GM18909 (cell line): ENCODE measurements at regions not wholly inside any gene's neighbourhood (a gene's known extent, or its start where the extent isn't known, plus 50 kb on each side); places are given as distances from the start of the nearest gene placed in this dataset.
"Not testable (repeated sequence)": the region's sequence is repeated elsewhere in the genome, so short reads cannot be mapped to it uniquely, and the experiment has no call there.

Source experiments
- ATAC-seq: cut with Tn5 transposase; IDR thresholded peaks from one replicate; pipeline ENCODE4 v1.9.1; 2021; ENCODE audit warnings: mild to moderate bottlenecking; ENCODE audit not compliant: unreplicated experiment, poor library complexity

DNA sequence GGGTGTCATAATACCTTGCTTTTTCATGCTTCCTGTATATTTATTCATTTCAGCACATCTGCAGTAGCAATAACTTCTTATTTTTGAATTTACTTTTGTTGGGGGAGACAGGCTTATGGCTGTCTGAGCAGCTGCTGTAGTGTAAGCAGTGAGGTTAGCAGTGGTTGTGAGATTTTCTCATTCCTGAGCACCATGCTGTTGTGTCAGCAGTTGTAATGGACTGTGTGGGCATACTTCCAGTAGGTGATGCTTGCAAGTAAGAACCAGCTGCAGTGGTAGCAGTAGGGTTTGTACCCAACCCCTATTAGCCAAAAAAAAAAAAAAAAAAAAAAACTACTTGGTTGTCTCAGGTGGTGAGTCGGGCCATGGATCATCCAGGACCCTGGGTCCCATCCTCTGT lies 311.6 kb downstream of the NUF2 start:
- no peak for ATAC-seq

DNA sequence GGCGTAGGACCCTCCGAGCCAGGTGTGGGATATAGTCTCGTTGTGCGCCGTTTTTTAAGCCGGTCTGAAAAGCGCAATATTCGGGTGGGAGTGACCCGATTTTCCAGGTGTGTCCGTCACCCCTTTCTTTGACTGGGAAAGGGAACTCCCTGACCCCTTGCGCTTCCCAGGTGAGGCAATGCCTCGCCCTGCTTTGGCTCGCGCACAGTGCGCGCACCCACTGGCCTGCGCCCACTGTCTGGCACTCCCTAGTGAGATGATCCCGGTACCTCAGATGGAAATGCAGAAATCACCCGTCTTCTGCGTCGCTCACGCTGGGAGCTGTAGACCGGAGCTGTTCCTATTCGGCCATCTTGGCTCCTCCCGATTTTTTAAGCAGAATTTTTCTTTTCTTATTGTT lies 323.9 kb downstream of the NUF2 start:
- not testable (repeated sequence) for ATAC-seq

DNA sequence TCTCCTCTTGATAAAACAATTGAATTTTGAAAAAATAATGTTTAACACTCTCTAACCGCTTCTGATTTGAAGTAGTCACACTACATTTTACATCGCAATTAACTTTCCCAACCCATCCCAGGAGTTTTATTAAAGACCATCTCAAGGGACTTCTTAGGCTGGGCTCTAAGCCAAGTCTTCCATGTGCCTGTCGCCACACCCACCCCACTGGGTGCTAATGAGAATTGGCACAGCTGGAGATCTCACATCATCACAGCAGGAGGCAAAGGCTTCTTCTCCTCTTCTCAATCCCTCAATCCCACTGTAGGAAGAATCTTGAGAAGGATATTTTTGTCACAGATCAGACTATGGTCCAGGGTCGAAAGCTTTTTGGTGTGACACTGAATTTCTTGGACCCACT lies 328.9 kb downstream of the NUF2 start:
- no peak for ATAC-seq

DNA sequence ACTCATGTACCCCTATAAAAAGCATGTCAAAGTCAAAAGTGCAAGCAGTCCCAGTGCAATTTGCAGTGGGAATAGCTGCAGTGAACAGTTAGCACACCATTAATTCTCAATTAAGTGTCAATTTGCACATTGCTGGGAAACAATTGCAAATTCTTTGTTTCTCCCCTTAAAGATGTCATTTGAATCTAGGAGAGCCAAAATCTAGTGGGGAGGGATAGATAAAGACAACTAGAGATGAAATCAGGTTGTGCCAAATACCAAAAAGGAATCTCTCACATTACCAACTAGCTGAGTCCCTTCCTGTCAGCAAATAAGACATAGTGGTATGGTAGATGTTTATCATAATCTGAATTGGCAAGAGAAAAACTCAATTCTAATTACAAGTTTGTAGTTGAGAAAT lies 330.7 kb downstream of the NUF2 start:
- no peak for ATAC-seq

DNA sequence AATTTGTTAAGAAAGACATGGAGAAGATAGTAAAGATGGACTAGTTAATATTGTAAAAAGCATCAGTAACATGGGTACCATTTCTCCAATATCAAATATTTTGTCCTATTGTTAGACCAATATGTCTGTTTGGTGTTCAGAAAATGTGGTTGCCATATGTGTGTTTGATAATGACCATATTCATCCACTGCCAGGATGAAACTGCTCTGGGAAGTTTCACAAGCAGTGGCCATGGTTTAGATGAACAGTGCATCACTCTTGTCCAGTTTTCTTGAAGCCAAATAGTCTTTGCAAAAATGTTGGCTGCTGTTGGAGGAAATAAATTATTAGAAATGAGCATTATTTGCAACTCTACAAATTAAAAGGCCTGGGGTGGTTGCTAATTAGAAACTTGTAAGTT lies 333.8 kb downstream of the NUF2 start:
- ATAC-seq = no peak

DNA sequence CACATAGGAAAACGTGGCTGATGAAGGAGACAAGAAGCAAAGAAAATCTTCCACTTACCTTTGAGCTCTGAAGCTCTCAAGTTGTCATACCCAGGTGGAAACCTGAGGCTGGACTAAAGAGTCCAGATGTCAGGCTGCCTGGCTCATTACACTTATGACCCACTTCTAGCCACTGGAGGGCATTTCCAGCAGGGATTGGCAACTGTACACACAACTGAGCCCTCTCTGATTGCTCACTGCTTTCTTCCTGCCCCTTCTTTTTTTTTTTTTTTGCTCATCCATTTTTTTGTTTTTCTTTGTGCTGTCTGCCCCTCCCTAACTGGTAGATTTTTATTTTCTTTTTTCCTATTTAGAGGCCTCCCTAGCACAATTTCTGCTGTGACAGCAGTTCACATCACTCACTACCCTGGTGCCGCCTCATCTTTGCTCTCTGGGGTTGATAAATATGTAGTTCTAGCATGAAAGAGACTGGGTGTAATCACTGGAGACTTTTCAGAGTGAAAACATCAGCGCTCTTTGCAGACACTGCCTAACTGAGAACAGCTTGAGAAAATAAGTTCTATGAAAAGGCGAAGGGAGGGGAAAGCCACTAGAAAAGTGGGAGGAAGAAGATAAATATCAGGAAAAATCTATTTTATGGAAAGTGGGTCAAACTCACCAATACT lies 334.5 kb downstream of the NUF2 start:
- ATAC-seq = no peak

DNA sequence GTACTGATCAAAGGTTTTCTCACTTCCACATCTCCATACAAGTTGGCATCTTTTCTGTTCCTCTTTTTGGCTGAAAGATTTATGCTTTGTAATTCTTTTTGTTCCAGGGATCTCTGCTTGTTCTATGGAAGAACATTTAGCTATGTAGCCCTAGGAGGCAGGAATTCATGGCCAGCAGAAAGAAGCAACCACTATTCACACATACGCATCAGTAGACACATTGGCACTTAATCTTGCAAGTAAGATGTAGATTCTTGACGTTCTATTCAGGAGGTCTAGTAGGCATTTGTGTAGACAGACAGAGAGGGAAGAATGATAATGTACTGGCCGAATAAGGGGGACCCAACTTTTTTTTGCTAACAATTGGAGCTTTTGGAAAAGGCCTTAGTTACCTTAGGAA lies 336.0 kb downstream of the NUF2 start:
- ATAC-seq = no peak

DNA sequence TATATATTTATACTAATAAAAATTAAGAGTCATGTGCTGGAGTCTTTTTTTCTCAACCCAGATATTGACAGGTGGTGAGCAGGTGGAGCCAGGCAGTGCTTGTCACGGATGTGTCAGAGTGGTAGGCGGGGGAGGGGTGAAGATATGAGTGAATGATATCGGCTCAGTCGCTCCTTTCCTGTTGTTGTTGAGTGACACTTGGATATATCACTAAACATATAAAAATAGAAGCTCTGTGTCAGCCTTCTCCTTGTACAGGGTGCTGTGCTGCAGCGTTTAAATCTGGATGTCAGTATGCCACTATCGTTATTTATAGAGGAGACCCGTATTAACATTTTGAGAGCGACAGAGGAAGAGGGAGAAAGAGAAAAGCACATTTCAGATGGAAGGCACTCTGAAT lies 339.6 kb downstream of the NUF2 start:
- ATAC-seq = no peak

DNA sequence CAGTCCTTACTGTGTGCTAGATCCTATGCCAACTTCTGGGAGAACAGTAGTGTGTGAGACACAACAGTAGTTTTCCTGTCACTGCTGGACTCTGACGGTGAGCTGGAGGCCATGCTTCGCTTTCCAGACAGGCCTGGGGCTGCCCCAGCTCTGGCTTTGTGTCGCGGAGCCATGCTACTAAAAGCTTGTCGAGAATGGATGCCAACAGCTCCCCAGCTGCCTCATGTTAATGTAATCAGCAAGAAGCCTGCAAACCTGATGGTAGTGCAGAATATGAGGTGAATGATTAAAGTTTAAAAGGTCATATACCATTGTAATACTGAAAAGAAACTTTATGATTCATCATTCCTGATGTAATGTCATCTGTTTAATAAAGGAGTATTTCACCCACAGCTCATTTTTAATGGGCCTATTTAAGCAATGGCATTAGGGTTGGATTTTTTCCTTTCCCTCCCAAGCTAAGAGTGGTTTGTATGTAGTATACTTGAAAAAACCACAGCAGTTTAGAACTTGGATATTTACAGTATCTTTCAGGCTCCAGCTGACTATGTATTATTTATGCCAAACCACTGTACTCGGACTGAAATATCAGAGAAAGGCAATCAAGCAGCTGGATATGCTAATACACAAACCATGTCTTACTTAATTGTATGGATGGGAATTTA lies 343.0 kb downstream of the NUF2 start:
- no peak for ATAC-seq

DNA sequence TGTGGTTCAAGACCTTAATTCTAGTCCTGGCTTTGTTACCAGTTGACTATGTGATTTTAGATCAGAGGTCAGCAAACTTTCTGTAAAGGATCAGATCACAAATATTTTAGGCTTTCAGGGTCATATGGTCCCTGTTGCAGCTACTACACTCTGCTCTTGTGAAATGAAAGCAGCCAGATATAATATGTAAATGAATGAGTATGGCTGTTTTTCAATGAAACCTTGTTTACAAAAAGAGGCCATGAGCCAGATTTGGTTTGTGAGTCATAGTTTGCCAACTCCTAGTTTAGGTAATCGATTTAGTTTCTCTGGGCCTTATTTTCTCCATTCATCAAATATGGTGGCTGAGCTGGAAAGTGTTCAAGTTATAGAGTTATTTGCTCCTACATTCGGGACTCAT lies 346.7 kb downstream of the NUF2 start:
- ATAC-seq = no peak

DNA sequence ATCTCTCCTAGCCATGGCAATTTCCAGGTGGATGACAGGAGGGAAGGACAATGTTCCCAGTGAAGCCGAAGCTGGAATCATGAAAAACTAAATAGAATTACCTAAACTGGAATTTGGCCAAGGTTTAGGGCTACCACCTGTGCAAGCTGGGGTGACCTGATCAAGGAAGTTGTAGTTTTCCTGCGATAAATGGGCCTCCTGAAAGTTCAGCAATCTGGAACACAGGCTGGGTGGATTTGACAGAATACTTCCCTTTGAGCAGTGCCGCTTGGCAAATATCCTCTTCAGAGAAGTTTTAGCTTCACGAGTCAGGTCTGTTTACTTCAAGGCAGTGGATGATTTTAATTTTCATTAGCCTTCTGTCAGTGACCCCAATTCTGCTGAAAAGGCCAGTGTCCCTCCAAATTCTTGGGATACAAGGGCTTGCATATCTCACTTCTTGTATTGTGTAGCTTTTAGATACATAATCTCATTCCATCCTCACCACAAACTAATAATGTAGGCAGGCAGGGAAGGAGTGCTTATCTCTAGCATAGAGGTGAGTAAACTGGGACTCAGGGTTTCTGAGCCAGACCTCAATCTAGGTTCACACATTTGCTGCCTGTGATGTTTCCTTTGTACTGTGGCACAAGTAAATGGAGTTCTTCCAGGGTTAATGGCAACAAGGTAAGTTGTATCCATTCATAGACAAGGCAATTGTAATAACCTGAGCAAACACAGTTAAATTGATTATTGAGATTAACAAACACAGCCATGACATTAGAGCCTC lies 349.4 kb downstream of the NUF2 start:
- ATAC-seq = no peak

DNA sequence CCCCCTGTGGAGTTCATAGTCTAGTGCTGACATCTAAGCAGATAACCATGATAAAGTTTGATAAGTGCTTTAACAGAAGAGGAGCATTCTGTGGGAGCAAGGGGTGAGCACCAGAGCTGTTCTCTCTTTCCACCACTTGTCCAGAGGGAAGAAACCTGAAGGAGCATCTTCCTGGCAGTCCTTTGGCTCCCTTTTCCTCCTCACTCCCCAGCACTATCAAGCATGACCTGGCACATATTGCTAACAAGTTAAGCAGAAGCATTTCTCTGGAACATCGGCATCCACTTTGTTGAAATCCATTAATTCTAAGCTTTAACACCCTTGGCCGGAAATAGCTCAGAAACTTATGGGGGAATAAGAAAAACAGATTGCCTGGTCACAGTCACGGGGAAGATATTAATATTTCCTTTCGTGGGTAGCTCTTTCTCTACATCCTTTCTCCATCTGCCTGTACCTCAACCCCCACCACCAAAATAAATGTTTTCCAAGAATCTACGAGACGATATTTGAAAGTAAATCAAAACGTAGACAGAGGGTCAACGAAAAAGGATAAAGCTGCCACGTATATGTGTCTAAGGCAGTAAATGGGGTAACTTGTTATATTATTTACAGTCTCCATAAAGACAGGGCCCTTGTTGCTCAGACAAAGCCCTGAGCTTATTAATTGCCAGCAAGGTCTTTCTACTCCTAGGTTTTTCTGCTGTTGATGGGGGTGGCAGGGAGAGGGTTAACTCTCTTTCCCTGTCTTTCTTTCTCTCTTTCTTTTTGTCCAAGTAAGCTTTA lies 351.4 kb downstream of the NUF2 start:
- ATAC-seq = no peak

DNA sequence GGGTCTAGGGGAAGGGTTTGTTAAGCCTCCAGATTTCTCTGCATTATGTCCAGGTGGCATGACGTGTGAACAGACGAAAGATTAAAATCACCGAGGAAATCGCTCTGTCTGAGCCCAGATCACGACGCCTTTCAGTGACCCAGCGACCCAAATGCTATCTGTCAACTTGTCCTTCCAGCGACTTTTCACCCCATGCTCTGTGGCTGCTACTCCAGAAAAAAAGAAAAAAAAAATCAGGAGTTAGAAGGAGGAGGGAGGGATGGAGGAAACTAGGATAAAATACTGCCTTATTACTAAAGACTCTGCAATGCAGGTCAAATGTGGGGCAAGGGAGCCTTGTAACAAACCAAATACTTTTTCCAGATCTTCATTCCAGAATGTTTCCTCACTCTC lies 352.0 kb downstream of the NUF2 start:
- ATAC-seq = no peak

DNA sequence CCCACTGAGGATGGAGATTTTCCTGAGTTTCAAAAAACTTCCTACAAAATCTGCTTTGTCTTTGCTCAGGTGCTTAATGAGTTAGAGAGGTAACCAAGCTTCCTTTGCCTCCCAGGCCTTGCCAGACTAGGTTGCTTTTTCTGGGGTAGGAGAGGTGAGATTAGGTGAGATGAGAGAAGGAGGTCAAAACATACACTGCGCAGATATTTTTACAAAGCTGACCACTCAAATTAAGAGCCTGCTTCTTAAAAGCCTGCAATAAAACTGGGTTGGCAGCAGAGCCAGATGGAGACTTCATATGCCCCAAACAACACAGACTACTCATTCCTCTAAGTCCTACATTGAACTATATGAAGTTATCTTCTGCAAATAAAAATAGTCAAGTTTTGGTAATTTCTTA lies 352.5 kb downstream of the NUF2 start:
- ATAC-seq = no peak

DNA sequence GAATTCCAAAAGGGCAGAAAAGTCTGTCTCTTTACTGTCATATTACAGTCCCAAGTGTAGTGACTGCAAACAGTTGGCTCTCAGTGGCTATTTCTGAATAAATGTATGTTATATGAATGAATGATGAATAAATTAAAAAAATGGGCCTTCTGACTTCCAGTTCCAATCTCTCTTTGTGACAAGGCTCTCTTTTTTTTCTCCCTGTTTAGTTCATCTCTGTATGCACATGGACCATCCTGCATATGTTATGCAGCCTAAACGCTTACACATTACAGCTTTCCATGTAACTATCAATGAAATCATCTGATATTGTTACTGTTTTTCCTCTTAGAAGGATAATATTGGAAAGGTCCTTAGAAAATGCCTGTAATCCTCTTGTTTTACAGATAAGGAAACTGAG lies 363.0 kb downstream of the NUF2 start:
- ATAC-seq = no peak

DNA sequence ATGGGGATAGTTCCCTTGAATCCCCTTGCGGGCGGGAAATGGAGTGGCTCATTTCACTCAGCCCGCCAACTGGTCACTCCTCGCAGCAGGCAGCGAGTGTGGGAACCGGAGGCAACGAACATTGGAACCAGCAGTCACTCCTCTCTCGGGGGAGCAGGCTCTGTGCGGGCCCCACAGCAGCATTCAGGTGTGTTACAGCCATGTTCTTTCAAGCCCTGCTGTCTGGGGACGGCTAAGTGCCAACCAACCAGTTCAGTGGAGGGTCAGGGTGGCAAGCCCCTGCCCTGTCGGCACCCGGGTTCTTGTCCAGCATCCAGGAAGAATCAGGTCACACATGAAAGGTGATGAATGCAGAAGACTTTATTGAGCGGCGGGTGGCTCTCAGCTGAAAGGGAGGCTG lies 370.5 kb downstream of the NUF2 start:
- ATAC-seq = no peak

DNA sequence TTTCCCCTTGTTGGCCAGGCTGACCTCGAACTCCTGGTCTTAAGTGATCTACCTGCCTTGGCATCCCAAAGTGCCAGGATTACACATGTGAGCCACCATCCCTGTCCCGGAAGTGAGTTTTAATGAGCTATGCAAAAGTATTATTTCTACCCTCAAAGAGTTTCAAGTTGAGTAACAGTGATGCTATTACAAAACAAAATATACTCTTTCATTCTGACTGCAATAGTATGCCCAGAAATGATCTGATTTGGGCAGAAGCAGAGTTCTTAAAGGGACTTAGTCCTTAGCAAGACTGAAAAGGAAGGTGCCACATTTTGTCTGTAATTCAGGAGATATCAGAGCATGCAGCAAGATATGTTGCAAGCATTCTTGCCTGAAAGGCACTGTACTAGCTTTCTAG lies 375.4 kb downstream of the NUF2 start:
- no peak for ATAC-seq

DNA sequence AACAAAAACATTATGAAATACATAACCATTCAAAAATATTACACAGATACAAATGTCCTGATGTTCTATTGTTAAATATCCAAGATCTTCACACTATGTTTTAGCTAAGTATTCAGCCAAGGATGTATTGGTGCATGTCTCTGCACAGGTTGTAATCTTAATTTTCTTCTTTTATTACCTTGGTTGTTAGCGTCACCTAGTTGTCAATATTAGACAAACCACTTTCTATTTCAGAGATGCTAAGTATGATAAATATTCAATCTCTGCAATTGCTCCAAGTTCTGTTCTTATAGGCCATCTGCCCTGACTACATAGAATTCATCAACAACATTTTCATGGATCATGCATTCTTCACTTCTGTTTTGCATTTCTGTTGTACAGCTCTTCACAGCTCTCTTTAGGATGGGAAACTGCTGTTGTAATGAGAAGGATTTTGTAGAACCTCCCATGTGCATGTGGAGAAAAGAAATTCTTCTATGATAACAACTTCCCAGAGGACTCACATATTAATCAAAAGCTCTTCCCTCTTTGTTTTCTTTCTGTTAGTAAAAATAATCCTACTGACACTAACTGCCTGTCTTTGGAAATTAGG lies 380.1 kb downstream of the NUF2 start:
- ATAC-seq = no peak

DNA sequence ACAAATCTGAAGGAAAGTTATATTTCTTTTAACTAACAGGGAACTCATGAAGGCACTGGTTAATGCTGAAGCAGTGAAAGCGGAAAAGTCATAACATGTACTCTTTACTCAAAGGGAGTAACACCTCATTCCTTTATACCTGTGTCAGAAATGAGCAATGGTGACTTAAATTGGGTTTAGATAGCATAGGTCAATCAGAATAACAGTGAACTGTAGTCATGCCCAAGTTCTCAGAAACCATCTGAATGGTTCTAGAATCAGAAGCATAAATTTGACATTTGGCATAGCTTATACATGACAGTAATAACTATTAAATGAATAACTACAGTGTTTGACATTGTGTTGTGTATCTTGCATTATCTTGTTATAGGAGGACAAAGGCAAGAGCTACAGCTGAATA lies 382.0 kb downstream of the NUF2 start:
- ATAC-seq = no peak

DNA sequence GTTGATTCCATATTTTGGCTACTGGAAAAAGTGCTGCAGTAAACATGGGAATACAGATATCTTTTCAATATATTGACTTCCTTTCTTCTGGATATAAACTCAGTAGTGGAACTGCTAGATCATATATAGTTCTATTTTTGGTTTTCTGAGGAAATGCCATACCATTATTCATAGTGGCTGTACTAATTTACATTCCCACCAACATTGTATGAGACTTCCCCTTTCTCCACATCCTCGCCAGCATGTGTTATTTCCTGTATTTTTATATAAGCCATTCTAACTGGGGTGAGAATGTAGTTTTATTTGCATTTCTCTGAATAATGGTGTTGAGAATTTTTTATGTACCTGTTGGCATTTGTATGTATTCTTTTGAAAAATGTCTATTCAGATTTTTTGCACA lies 385.2 kb downstream of the NUF2 start:
- no peak for ATAC-seq

DNA sequence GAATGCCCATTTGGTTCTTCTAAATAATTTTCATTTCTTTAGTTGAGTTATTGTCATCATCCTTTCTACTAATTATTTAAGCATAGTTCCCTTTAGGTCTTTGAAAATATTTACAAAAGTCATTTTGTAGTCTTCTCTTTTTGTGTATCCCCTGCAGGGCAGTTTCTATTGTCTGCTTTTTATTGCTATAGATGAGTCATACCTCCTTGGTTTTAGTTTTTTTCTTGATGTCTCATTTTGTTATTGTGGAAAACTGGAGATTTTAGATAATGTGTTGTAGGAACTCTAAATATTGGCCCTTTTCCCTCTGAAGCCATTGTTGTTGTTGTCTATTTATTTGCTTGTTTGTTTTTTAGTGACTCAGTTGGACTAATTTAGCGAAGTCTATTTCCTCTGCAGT lies 387.9 kb downstream of the NUF2 start:
- ATAC-seq = no peak
